ENCODE measurements at regions not wholly inside any gene's neighbourhood (a gene's known extent, or its start where the extent isn't known, plus 50 kb on each side); places are given as distances from the start of the nearest gene placed in this dataset.
A peak's percentile ranks its signal among the peaks of the same experiment; 100 is the strongest.

DNA sequence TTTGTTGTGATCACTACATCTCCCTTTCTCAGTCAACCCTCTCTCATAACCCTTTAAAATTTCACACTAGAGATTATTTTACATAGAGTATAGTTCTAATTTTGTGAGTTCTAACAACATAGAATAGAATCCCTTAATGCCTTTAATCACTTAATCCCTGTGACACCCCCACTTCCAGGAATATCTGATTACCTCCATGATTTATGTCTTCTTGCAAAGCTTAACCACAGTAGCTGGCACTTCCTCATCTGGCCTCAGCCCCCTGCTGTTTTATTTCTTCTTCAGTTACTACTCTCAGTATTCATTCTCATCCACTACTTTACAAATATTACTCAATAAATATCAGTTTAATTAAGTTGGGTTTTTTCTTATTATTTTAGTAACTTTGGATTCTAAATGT lies 340.9 kb downstream of the CENPC start:
- intact Hi-C loops (cut with DNase I), result no loop called here
- ATAC-seq (no peak), DNase-seq (no peak)
- Histone ChIP-seq H3K36me3 (no peaks in the 10 kb centered on the region), H3K27me3 (no peaks in the 10 kb centered on the region), H3K27ac (no peak overlapping the region), H3K4me3 (no peak overlapping the region), H3K9me3 (peaks cover 0 to 3% (median 0%) of the 10 kb centered on the region in 11 donors), H3K4me1 (no peaks in the 10 kb centered on the region)
- TF ChIP-seq, protein P1, sequence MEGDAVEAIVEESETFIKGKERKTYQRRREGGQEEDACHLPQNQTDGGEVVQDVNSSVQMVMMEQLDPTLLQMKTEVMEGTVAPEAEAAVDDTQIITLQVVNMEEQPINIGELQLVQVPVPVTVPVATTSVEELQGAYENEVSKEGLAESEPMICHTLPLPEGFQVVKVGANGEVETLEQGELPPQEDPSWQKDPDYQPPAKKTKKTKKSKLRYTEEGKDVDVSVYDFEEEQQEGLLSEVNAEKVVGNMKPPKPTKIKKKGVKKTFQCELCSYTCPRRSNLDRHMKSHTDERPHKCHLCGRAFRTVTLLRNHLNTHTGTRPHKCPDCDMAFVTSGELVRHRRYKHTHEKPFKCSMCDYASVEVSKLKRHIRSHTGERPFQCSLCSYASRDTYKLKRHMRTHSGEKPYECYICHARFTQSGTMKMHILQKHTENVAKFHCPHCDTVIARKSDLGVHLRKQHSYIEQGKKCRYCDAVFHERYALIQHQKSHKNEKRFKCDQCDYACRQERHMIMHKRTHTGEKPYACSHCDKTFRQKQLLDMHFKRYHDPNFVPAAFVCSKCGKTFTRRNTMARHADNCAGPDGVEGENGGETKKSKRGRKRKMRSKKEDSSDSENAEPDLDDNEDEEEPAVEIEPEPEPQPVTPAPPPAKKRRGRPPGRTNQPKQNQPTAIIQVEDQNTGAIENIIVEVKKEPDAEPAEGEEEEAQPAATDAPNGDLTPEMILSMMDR (IDR thresholded peaks at IDR 0.05), result no peak

DNA sequence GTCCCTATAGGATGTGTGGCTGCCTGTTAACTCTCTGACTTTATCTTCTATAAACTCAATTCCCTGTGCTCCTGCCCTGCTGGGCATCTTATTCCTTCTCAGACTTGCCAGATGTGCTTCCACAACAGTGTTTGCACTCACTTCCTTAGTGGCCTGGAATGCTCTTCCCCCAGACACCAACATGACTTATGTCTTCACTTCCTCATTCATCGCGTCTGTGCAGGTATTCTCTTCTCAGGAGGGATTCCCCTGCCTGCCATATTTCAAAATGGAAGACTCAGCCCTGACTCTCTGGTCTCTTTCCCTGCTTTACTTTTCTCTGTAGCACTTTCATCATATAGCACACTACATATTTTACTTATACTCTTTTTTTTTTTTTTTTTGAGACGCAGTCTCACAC lies 344.0 kb downstream of the CENPC start:
- Histone ChIP-seq H3K4me3 (no peak overlapping the region), H3K9me3 (peaks cover 0 to 3% (median 0%) of the 10 kb centered on the region in 11 donors), H3K27ac (no peak overlapping the region), H3K4me1 (no peaks in the 10 kb centered on the region), H3K27me3 (no peaks in the 10 kb centered on the region), H3K36me3 (no peaks in the 10 kb centered on the region)
- WGBS, 2 donors, result 81 to 83% methylated on average over 3 of the region's 3 CpGs
- intact Hi-C loops (cut with DNase I), result no loop called here
- ATAC-seq (no peak), DNase-seq (no peak)
- TF ChIP-seq, protein P1 (IDR thresholded peaks at IDR 0.05), result no peak

- peak in 4 of 8 donors; percentile 33 to 59 (median 54) for ATAC-seq
- no peak for DNase-seq
- intact Hi-C loops (cut with DNase I), result no loop called here
- TF ChIP-seq, protein P1 (IDR thresholded peaks at IDR 0.05), result peak in 6 of 9 donors; percentile 18 to 36 (median 34)
- WGBS, 2 donors, result 6 to 16% methylated on average over 2 of the region's 2 CpGs
- Histone ChIP-seq H3K4me3 (no peak overlapping the region), H3K9me3 (peaks cover 0 to 3% (median 0%) of the 10 kb centered on the region in 11 donors), H3K36me3 (no peaks in the 10 kb centered on the region), H3K27me3 (no peaks in the 10 kb centered on the region), H3K27ac (no peak overlapping the region), H3K4me1 (no peaks in the 10 kb centered on the region)
These were observed 346.6 kb downstream of the CENPC start for GRCh38 chr4:67198727-67199126.

DNA sequence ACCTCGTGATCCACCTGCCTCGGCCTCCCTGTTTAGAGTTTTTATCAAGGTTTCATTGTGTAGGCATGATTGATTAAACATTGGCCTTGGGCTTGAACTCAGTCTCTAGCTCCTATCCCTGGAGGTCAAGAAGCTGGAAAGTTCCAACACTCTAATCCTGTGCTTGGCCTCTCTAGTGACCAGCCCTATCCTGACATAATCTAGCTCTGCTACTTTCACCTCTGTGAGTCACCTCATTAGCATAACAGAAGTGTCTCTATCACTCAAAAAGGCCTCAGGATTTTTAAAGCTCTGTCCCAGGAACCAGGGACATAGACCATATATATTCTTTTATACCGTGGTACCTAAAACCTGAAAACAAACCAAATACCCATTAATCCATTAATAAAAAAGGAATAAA lies 377.5 kb downstream of the CENPC start:
- no peaks in the 10 kb centered on the region for H3K4me1 ChIP-seq
- no peak for DNase-seq
- intact Hi-C loops (cut with DNase I), result no loop called here
- no peak for ATAC-seq
- 85% methylated on average over 3 of the region's 3 CpGs for WGBS, 2 donors
- H3K9me3 ChIP-seq, result peaks cover 0 to 11% (median 0%) of the 10 kb centered on the region in 11 donors
- H3K27ac ChIP-seq, result no peak overlapping the region
- TF ChIP-seq, protein P1 (IDR thresholded peaks at IDR 0.05), result no peak
- no peak overlapping the region for H3K4me3 ChIP-seq
- H3K27me3 ChIP-seq, result no peaks in the 10 kb centered on the region
- H3K36me3 ChIP-seq, result no peaks in the 10 kb centered on the region

All from heart right ventricle (tissue), 16 donors.